H9 (cell line): ENCODE measurements at regions not wholly inside any gene's neighbourhood (a gene's known extent, or its start where the extent isn't known, plus 50 kb on each side); places are given as distances from the start of the nearest gene placed in this dataset.

ENCODE experiments used
- DNase-seq: peaks from one replicate; pipeline ENCODE4 v3.0.0-alpha.2; 2017
- H2AFZ ChIP-seq: one replicate; pipeline ENCODE4 v1.6.1; 2013; ENCODE audit warnings: mild to moderate bottlenecking, low read length, control low read depth, moderate library complexity
- H2AK5ac ChIP-seq: 2 replicates; pipeline ENCODE4 v1.6.1; 2013; ENCODE audit warnings: low read length, control low read depth, mixed read lengths; ENCODE audit not compliant: insufficient read length
- H2BK120ac ChIP-seq: one replicate; pipeline ENCODE4 v1.6.1; 2013; ENCODE audit warnings: low read depth, mild to moderate bottlenecking, low read length, control low read depth, inconsistent platforms; ENCODE audit not compliant: poor library complexity, severe bottlenecking
- H2BK12ac ChIP-seq: 2 replicates; pipeline ENCODE4 v1.6.1; 2013; ENCODE audit warnings: low read length, control low read depth, mixed read lengths, low read depth; ENCODE audit not compliant: insufficient read length
- H2BK15ac ChIP-seq: 2 replicates; pipeline ENCODE4 v1.6.1; 2013; ENCODE audit warnings: low read depth, low read length, control low read depth
- H2BK20ac ChIP-seq: one replicate; pipeline ENCODE4 v1.6.1; 2013; ENCODE audit warnings: low read depth, mild to moderate bottlenecking, low read length, control low read depth, inconsistent platforms; ENCODE audit not compliant: poor library complexity, severe bottlenecking
- H2BK5ac ChIP-seq: 2 replicates; pipeline ENCODE4 v1.6.1; 2013; ENCODE audit warnings: low read length, control low read depth, mixed read lengths; ENCODE audit not compliant: insufficient read length
- H3K14ac ChIP-seq: 2 replicates; pipeline ENCODE4 v1.6.1; 2013; ENCODE audit warnings: low read length, control low read depth; ENCODE audit not compliant: insufficient read depth
- H3K18ac ChIP-seq: 2 replicates; pipeline ENCODE4 v1.6.1; 2013; ENCODE audit warnings: low read depth, mild to moderate bottlenecking, mixed read lengths, low read length, control low read depth; ENCODE audit not compliant: insufficient read length
- H3K23ac ChIP-seq: 2 replicates; pipeline ENCODE4 v1.6.1; 2013; ENCODE audit warnings: low read length, control low read depth, mixed read lengths, low read depth; ENCODE audit not compliant: insufficient read length
- H3K23me2 ChIP-seq: 2 replicates; pipeline ENCODE4 v1.6.1; 2013; ENCODE audit warnings: low read depth, mild to moderate bottlenecking, mixed read lengths, low read length, control low read depth; ENCODE audit not compliant: insufficient read length, poor library complexity, severe bottlenecking
- H3K27ac ChIP-seq: 2 replicates; pipeline ENCODE4 v1.5.1; 2013; ENCODE audit warnings: low read length, control low read depth, mixed read lengths, low read depth; ENCODE audit not compliant: insufficient read length
- H3K27me3 ChIP-seq: 2 replicates; pipeline ENCODE4 v1.6.1; 2013; ENCODE audit warnings: low read length, control low read depth, inconsistent platforms; ENCODE audit not compliant: insufficient read depth
- H3K4ac ChIP-seq: 2 replicates; pipeline ENCODE4 v1.6.1; 2013; ENCODE audit warnings: low read depth, mild to moderate bottlenecking, control low read depth, inconsistent platforms, low read length, moderate library complexity
- H3K4me1 ChIP-seq: 2 replicates; pipeline ENCODE4 v1.6.1; 2013; ENCODE audit warnings: low read length, control low read depth, inconsistent platforms; ENCODE audit not compliant: insufficient read depth
- H3K4me2 ChIP-seq: 2 replicates; pipeline ENCODE4 v1.6.1; 2013; ENCODE audit warnings: low read length, control low read depth, mixed read lengths; ENCODE audit not compliant: insufficient read length, insufficient read depth
- H3K56ac ChIP-seq: 2 replicates; pipeline ENCODE4 v1.6.1; 2013; ENCODE audit warnings: low read depth, mild to moderate bottlenecking, mixed read lengths, low read length, control low read depth; ENCODE audit not compliant: insufficient read length
- H3K79me1 ChIP-seq: 2 replicates; pipeline ENCODE4 v1.6.1; 2013; ENCODE audit warnings: low read depth, mild to moderate bottlenecking, moderate library complexity, low read length, control low read depth, inconsistent platforms; ENCODE audit not compliant: insufficient read depth, poor library complexity, severe bottlenecking
- H3K79me2 ChIP-seq: 2 replicates; pipeline ENCODE4 v1.6.1; 2013; ENCODE audit warnings: low read length, control low read depth, inconsistent platforms; ENCODE audit not compliant: insufficient read depth
- H3K9ac ChIP-seq: 2 replicates; pipeline ENCODE4 v1.6.1; 2013; ENCODE audit warnings: low read length, control low read depth, mixed read lengths; ENCODE audit not compliant: insufficient read length; ENCODE audit errors: extremely low read depth
- H3K9me3 ChIP-seq: one replicate; pipeline ENCODE4 v1.6.1; 2013; ENCODE audit warnings: low read depth, low read length, inconsistent platforms; ENCODE audit not compliant: control insufficient read depth
- H3T11ph ChIP-seq: one replicate; pipeline ENCODE4 v1.6.1; 2013; ENCODE audit warnings: mild to moderate bottlenecking, low read length, control low read depth, inconsistent platforms
- H4K20me1 ChIP-seq: one replicate; pipeline ENCODE4 v1.6.1; 2013; ENCODE audit not compliant: control insufficient read depth, insufficient read length, insufficient read depth
- H4K5ac ChIP-seq: 2 replicates; pipeline ENCODE4 v1.6.1; 2013; ENCODE audit warnings: low read depth, mild to moderate bottlenecking, mixed read lengths, low read length, control low read depth; ENCODE audit not compliant: insufficient read length
- H4K8ac ChIP-seq: replicated peaks from 2 replicates; pipeline ENCODE4 v1.6.1; 2013; ENCODE audit warnings: low read length, control low read depth, mixed read lengths, low read depth; ENCODE audit not compliant: insufficient read length
- H4K91ac ChIP-seq: 2 replicates; pipeline ENCODE4 v1.6.1; 2013; ENCODE audit warnings: low read depth, mild to moderate bottlenecking, moderate library complexity, mixed read lengths, low read length, control low read depth; ENCODE audit not compliant: insufficient read length
- H3K27ac Mint-ChIP-seq, 3 experiments: 2 replicates in 2 of 3; 3 replicates in 1 of 3; pipeline ENCODE4 v1.8.0; 2020 to 2021; ENCODE audit warnings: mixed read lengths in 3 of 3, mild to moderate bottlenecking in 1 of 3, moderate library complexity in 1 of 3
- H3K27me3 Mint-ChIP-seq: 2 replicates; pipeline ENCODE4 v1.8.0; 2021; ENCODE audit warnings: low read depth, mild to moderate bottlenecking, moderate library complexity, mixed read lengths
- H3K36me3 Mint-ChIP-seq, 3 experiments: 2 replicates in 2 of 3; 3 replicates in 1 of 3; pipeline ENCODE4 v1.8.0; 2020 to 2021; ENCODE audit warnings: low read depth in 3 of 3, mixed read lengths in 3 of 3; ENCODE audit not compliant: insufficient read depth in 1 of 3
- H3K4me1 Mint-ChIP-seq, 2 experiments: 2 replicates each; pipeline ENCODE4 v1.8.0; 2020; ENCODE audit warnings: mixed read lengths in 2 of 2
- H3K4me3 Mint-ChIP-seq, 2 experiments: 2 replicates in 1 of 2; 3 replicates in 1 of 2; pipeline ENCODE4 v1.8.0; 2020 to 2021; ENCODE audit warnings: mild to moderate bottlenecking in 2 of 2, mixed read lengths in 2 of 2, moderate library complexity in 1 of 2
- H3K9me3 Mint-ChIP-seq, 2 experiments: 2 replicates in 1 of 2; 3 replicates in 1 of 2; pipeline ENCODE4 v1.8.0; 2020; ENCODE audit warnings: mild to moderate bottlenecking in 2 of 2, mixed read lengths in 2 of 2, moderate library complexity in 1 of 2
- CTCF ChIP-seq: fragments of 200-600 bp; sonication (generic); conservative IDR thresholded peaks from 3 replicates; pipeline ENCODE4 v1.8.0; 2021; ENCODE audit warnings: antibody characterized with exemption, mild to moderate bottlenecking

GRCh38 chr12:60335745-60336144 is 739.9 kb downstream of the SLC16A7 start:
- H3K9me3 ChIP-seq = no peaks in the 10 kb centered on the region
- no peak overlapping the region for H3K27ac ChIP-seq
- Mint-ChIP-seq H3K27ac (no peak overlapping the region), H3K36me3 (no peaks in the 10 kb centered on the region), H3K4me1 (peaks cover 0 to 4% of the 10 kb centered on the region in 2 experiments; a peak in 1 of 4 replicates), H3K4me3 (no peak overlapping the region), H3K27me3 (no peaks in the 10 kb centered on the region), H3K9me3 (no peaks in the 10 kb centered on the region)
- H2BK120ac ChIP-seq = no peak overlapping the region
- H2AFZ ChIP-seq = no peak overlapping the region
- H3K4me1 ChIP-seq = no peaks in the 10 kb centered on the region
- no peak overlapping the region for H3T11ph ChIP-seq
- H3K14ac ChIP-seq = no peak overlapping the region
- H2AK5ac ChIP-seq = no peak overlapping the region
- no peak overlapping the region for H2BK5ac ChIP-seq
- no peaks in the 10 kb centered on the region for H3K79me2 ChIP-seq
- no peak overlapping the region for H4K91ac ChIP-seq
- H3K9ac ChIP-seq = no peak overlapping the region
- H3K79me1 ChIP-seq = no peaks in the 10 kb centered on the region
- DNase-seq = no peak
- H3K27me3 ChIP-seq = no peaks in the 10 kb centered on the region
- H4K8ac ChIP-seq = no peak overlapping the region
- H3K18ac ChIP-seq = no peak overlapping the region
- no peak overlapping the region for H3K23ac ChIP-seq
- no peak overlapping the region for H3K4me2 ChIP-seq
- no peak overlapping the region for H2BK20ac ChIP-seq
- H3K23me2 ChIP-seq = no peaks in the 10 kb centered on the region
- no peak overlapping the region for H2BK12ac ChIP-seq
- no peak overlapping the region for H4K5ac ChIP-seq
- no peaks in the 10 kb centered on the region for H4K20me1 ChIP-seq
- H3K56ac ChIP-seq = no peak overlapping the region
- no peak for TF ChIP-seq CTCF
- no peak overlapping the region for H2BK15ac ChIP-seq
- H3K4ac ChIP-seq = no peak overlapping the region
